ENCODE measurements at regions not wholly inside any gene's neighbourhood (a gene's known extent, or its start where the extent isn't known, plus 50 kb on each side); places are given as distances from the start of the nearest gene placed in this dataset.

DNA sequence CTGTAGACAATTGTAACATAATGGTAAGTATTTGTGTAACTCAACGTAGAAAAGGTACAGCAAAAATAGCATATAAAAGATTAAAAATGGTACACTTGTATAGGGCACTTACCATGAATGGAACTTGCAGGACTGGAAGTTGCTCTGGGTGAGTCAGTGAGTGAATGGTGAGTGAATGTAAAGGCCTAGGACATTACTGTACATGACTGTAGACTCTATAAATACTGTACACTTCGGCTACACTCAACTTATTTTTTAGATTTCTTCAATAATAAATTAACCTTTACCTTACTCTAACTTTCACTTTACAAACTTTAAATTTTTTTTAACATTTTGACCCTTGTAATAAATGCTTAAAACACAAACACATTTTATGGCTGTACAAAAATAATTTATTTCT lies 72.1 kb upstream of the FAM216B start (continued):
- no peak for TF ChIP-seq SMC3 (IDR thresholded peaks at IDR 0.05; ENCODE audit: low read depth, low read length)
- no peak for TF ChIP-seq EP300 (IDR thresholded peaks at IDR 0.05; ENCODE audit: borderline replicate concordance in 1 of 2, low read depth in 1 of 2, low read length in 1 of 2)
- TF ChIP-seq, protein P1, sequence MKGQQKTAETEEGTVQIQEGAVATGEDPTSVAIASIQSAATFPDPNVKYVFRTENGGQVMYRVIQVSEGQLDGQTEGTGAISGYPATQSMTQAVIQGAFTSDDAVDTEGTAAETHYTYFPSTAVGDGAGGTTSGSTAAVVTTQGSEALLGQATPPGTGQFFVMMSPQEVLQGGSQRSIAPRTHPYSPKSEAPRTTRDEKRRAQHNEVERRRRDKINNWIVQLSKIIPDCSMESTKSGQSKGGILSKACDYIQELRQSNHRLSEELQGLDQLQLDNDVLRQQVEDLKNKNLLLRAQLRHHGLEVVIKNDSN (IDR thresholded peaks at IDR 0.05; ENCODE audit: borderline replicate concordance, low read depth), result no peak

DNA sequence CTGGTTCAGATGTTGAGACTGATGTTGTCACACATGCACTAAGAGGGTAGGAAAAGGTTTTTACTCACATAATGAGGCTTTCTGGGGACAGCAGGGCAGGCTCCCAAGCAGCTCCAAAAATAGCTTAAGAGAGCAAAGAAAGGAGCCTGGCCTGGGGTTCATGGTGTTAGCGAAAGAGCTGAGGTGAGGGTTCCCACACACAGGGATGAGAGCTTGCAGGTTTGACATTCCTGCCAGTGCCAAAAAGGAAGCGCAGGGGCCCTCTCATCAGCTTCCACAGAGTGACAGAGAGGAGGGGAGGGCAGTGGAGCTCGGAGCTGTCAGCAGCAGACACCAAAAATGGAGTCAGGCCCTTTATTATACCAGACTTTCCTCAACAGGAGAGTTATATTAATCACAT lies 65.5 kb upstream of the FAM216B start:
- H3K79me2 ChIP-seq (ENCODE audit: insufficient read depth), result no peaks in the 10 kb centered on the region
- H2AFZ ChIP-seq (ENCODE audit: low read depth), result no peak overlapping the region
- ChIA-PET CTCF (no interaction called here), POLR2A (no interaction called here)
- no peaks in the 10 kb centered on the region for H4K20me1 ChIP-seq (ENCODE audit: insufficient read depth)
- H3K4me3 ChIP-seq (ENCODE audit: low read depth in 2 of 2, low read length in 1 of 2), result no peak overlapping the region
- peaks cover 2% of the 10 kb centered on the region for H3F3A ChIP-seq (replicated peaks; ENCODE audit: insufficient read depth)
- H3K27ac ChIP-seq (ENCODE audit: low read depth in 2 of 2, low read length in 1 of 2), result no peak overlapping the region
- H3K9me2 ChIP-seq, result no peaks in the 10 kb centered on the region
- no peaks in the 10 kb centered on the region for H3K36me3 ChIP-seq (replicated peaks in 1 of 2; ENCODE audit: control insufficient read depth in 1 of 2, insufficient read depth in 2 of 2, low read length in 1 of 2)
- no peak overlapping the region for H3K9ac ChIP-seq
- no peaks in the 10 kb centered on the region for H3K27me3 ChIP-seq (ENCODE audit: insufficient read depth)
- no peak for TF ChIP-seq YY1 (IDR thresholded peaks at IDR 0.05; ENCODE audit: low read depth)
- TF ChIP-seq, protein P2, sequence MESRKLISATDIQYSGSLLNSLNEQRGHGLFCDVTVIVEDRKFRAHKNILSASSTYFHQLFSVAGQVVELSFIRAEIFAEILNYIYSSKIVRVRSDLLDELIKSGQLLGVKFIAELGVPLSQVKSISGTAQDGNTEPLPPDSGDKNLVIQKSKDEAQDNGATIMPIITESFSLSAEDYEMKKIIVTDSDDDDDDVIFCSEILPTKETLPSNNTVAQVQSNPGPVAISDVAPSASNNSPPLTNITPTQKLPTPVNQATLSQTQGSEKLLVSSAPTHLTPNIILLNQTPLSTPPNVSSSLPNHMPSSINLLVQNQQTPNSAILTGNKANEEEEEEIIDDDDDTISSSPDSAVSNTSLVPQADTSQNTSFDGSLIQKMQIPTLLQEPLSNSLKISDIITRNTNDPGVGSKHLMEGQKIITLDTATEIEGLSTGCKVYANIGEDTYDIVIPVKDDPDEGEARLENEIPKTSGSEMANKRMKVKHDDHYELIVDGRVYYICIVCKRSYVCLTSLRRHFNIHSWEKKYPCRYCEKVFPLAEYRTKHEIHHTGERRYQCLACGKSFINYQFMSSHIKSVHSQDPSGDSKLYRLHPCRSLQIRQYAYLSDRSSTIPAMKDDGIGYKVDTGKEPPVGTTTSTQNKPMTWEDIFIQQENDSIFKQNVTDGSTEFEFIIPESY (IDR thresholded peaks at IDR 0.05; ENCODE audit: borderline replicate concordance, low read depth), result no peak
- no peak for TF ChIP-seq SMC3 (IDR thresholded peaks at IDR 0.05; ENCODE audit: low read depth, low read length)
- TF ChIP-seq, protein P3, sequence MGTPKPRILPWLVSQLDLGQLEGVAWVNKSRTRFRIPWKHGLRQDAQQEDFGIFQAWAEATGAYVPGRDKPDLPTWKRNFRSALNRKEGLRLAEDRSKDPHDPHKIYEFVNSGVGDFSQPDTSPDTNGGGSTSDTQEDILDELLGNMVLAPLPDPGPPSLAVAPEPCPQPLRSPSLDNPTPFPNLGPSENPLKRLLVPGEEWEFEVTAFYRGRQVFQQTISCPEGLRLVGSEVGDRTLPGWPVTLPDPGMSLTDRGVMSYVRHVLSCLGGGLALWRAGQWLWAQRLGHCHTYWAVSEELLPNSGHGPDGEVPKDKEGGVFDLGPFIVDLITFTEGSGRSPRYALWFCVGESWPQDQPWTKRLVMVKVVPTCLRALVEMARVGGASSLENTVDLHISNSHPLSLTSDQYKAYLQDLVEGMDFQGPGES (IDR thresholded peaks at IDR 0.05; ENCODE audit: low read depth, low read length), result no peak
- no peak for TF ChIP-seq POLR2AphosphoS5 (IDR thresholded peaks at IDR 0.05; ENCODE audit: low read depth, low read length)
- no peak for TF ChIP-seq FOXJ3 (CRISPR knock-in tag; IDR thresholded peaks at IDR 0.05)
- TF ChIP-seq, protein P1 (IDR thresholded peaks at IDR 0.05; ENCODE audit: borderline replicate concordance, low read depth), result no peak
- TF ChIP-seq TAF1 (IDR thresholded peaks at IDR 0.05; ENCODE audit: borderline replicate concordance, low read depth, low read length), result no peak
- TF ChIP-seq MEF2A (IDR thresholded peaks at IDR 0.05; ENCODE audit: borderline replicate concordance, low read depth), result no peak
- TF ChIP-seq, protein P4, sequence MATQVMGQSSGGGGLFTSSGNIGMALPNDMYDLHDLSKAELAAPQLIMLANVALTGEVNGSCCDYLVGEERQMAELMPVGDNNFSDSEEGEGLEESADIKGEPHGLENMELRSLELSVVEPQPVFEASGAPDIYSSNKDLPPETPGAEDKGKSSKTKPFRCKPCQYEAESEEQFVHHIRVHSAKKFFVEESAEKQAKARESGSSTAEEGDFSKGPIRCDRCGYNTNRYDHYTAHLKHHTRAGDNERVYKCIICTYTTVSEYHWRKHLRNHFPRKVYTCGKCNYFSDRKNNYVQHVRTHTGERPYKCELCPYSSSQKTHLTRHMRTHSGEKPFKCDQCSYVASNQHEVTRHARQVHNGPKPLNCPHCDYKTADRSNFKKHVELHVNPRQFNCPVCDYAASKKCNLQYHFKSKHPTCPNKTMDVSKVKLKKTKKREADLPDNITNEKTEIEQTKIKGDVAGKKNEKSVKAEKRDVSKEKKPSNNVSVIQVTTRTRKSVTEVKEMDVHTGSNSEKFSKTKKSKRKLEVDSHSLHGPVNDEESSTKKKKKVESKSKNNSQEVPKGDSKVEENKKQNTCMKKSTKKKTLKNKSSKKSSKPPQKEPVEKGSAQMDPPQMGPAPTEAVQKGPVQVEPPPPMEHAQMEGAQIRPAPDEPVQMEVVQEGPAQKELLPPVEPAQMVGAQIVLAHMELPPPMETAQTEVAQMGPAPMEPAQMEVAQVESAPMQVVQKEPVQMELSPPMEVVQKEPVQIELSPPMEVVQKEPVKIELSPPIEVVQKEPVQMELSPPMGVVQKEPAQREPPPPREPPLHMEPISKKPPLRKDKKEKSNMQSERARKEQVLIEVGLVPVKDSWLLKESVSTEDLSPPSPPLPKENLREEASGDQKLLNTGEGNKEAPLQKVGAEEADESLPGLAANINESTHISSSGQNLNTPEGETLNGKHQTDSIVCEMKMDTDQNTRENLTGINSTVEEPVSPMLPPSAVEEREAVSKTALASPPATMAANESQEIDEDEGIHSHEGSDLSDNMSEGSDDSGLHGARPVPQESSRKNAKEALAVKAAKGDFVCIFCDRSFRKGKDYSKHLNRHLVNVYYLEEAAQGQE (IDR thresholded peaks at IDR 0.05; ENCODE audit: low read depth, low read length), result no peak
- TF ChIP-seq, protein P5, sequence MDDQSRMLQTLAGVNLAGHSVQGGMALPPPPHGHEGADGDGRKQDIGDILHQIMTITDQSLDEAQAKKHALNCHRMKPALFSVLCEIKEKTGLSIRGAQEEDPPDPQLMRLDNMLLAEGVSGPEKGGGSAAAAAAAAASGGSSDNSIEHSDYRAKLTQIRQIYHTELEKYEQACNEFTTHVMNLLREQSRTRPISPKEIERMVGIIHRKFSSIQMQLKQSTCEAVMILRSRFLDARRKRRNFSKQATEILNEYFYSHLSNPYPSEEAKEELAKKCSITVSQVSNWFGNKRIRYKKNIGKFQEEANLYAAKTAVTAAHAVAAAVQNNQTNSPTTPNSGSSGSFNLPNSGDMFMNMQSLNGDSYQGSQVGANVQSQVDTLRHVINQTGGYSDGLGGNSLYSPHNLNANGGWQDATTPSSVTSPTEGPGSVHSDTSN (IDR thresholded peaks at IDR 0.05), result no peak
- TF ChIP-seq RCOR1 (IDR thresholded peaks at IDR 0.05; ENCODE audit: low read length), result no peak
- no peak for TF ChIP-seq TEAD4 (IDR thresholded peaks at IDR 0.05; ENCODE audit: borderline replicate concordance, insufficient read depth)
- no peak for TF ChIP-seq RXRA (IDR thresholded peaks at IDR 0.05; ENCODE audit: borderline replicate concordance, low read depth)
- TF ChIP-seq ELF1 (IDR thresholded peaks at IDR 0.05), result no peak
- no peak for TF ChIP-seq NFIC (IDR thresholded peaks at IDR 0.05; ENCODE audit: borderline replicate concordance)
- TF ChIP-seq, protein P6, sequence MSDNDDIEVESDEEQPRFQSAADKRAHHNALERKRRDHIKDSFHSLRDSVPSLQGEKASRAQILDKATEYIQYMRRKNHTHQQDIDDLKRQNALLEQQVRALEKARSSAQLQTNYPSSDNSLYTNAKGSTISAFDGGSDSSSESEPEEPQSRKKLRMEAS (IDR thresholded peaks at IDR 0.05; ENCODE audit: low read depth), result no peak
- no peak for TF ChIP-seq EZH2phosphoT487 (IDR thresholded peaks at IDR 0.05; ENCODE audit: borderline replicate concordance, low read depth)
- peaks cover 0 to 6% of the 10 kb centered on the region in 2 experiments; a peak in 1 of 4 replicates for H3K4me1 ChIP-seq (ENCODE audit: control insufficient read depth in 1 of 2, insufficient read depth in 2 of 2, low read depth in 1 of 2, low read length in 1 of 2)
- no peak overlapping the region for H3K4me2 ChIP-seq
- no peaks in the 10 kb centered on the region for H3K9me3 ChIP-seq
- no peak for DNase-seq
- WGBS (ENCODE audit: low lambda C conversion rate), result 75% methylated on average over 3 of the region's 3 CpGs
